CD4-positive, alpha-beta memory T cell (primary cell): ENCODE measurements at regions not wholly inside any gene's neighbourhood (a gene's known extent, or its start where the extent isn't known, plus 50 kb on each side); places are given as distances from the start of the nearest gene placed in this dataset.

Experiments used
- CTCF ChIA-PET: fragments of 350-600 bp; sonication (Branson Sonifier 250); formaldehyde crosslinking; loops from one replicate; lab custom pipeline; 2021; ENCODE audit warnings: inconsistent platforms; ENCODE audit not compliant: partially characterized antibody; lab: Charles Lee
- POLR2A ChIA-PET: fragments of 350-600 bp; sonication (Branson Sonifier 250); formaldehyde crosslinking; loops from one replicate; lab custom pipeline; 2021; ENCODE audit not compliant: partially characterized antibody; lab: Charles Lee
- DNase-seq, 5 donors: peaks; one replicate each; pipeline versions ENCODE4 v3.0.0 to v3.0.0-alpha.2; 2020 to 2022; ENCODE audit warnings: mixed read lengths in 1 of 5
- H3K27ac ChIP-seq: one replicate; pipeline ENCODE4 v1.7.0; 2013; ENCODE audit warnings: low read depth, low read length
- H3K27me3 ChIP-seq: 2 replicates; pipeline ENCODE4 v1.7.0; 2013; ENCODE audit warnings: mild to moderate bottlenecking, low read length, moderate library complexity; ENCODE audit not compliant: insufficient read depth
- H3K36me3 ChIP-seq: 2 replicates; pipeline ENCODE4 v1.7.0; 2013; ENCODE audit warnings: mild to moderate bottlenecking, low read length, moderate library complexity; ENCODE audit not compliant: insufficient read depth
- H3K4me1 ChIP-seq: 2 replicates; pipeline ENCODE4 v1.7.0; 2013; ENCODE audit warnings: mild to moderate bottlenecking, low read length, moderate library complexity; ENCODE audit not compliant: insufficient read depth
- H3K4me3 ChIP-seq, 2 donors: one replicate each; pipeline ENCODE4 v1.7.0; 2013; ENCODE audit warnings: low read length in 2 of 2, mild to moderate bottlenecking in 1 of 2
- H3K9me3 ChIP-seq, 2 donors: one replicate each; pipeline ENCODE4 v1.7.0; 2013; ENCODE audit warnings: low read length in 2 of 2, control low read depth in 1 of 2; ENCODE audit not compliant: control insufficient read depth in 1 of 2
- H3K27ac Mint-ChIP-seq, 7 donors: one replicate each; pipeline ENCODE4 v1.8.0; 2020 to 2021; ENCODE audit warnings: mixed read lengths in 7 of 7, mild to moderate bottlenecking in 6 of 7, inconsistent platforms in 3 of 7, moderate library complexity in 3 of 7
- H3K27me3 Mint-ChIP-seq, 2 donors: one replicate each; pipeline ENCODE4 v1.8.0; 2020 to 2021; ENCODE audit warnings: mixed read lengths in 2 of 2
- H3K36me3 Mint-ChIP-seq, 2 donors: one replicate each; pipeline ENCODE4 v1.8.0; 2020 to 2021; ENCODE audit warnings: mixed read lengths in 2 of 2, inconsistent platforms in 1 of 2, mild to moderate bottlenecking in 1 of 2
- H3K4me1 Mint-ChIP-seq, 4 donors: one replicate each; pipeline ENCODE4 v1.8.0; 2020 to 2021; ENCODE audit warnings: mixed read lengths in 4 of 4, mild to moderate bottlenecking in 1 of 4
- H3K4me3 Mint-ChIP-seq, 8 donors: one replicate each; pipeline ENCODE4 v1.8.0; 2020 to 2021; ENCODE audit warnings: mixed read lengths in 8 of 8, mild to moderate bottlenecking in 7 of 8, moderate library complexity in 6 of 8, inconsistent platforms in 3 of 8
- H3K9me3 Mint-ChIP-seq, 8 donors: one replicate each; pipeline ENCODE4 v1.8.0; 2020 to 2021; ENCODE audit warnings: mixed read lengths in 8 of 8, mild to moderate bottlenecking in 5 of 8, inconsistent platforms in 3 of 8, moderate library complexity in 1 of 8
- intact Hi-C: fragments of 100-400 bp; cut with micrococcal nuclease; formaldehyde crosslinking; loops from one replicate; pipeline ENCODE4 v1.15.1; 2023

DNA sequence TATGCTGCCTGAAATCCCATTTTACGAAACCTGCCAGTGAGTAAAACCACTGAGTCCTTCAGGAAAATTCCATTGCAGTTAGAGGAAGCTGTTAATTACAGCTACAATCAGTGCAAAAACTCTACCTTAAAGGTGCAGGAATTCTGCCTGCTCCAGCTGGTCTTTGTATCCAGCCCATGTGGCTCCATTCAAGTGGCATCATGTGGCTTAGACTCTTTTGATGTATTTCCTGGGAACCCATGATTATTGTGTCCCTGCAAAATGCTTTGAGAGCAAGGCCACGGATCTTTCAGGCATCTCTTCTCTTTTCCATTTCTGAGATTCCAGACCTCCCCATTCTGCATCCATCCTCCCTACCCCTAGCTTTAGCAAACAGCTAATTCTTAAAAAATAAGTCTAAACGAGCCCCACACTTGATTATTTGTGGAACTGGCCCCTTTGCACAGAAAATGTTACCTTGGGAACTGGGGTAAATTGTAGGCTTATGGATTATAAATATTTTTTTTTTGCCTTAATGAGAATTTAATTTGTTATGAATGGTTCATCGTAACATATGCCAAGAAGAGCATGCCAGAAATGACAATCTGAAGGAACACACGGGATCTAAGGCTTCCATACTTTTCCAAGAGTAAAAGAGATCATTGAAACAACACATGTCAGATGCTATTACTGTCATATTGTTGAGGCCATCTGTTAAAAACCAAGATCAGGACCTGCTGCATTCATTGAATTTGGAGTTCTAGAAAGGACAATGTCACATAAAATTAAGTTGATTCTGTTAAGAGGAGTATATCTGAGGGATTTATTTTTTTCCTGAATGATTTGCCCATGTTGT lies 144.6 kb downstream of the TPH2 start:
- intact Hi-C loops: no loop called here
- Mint-ChIP-seq H3K36me3 (no peaks in the 10 kb centered on the region), H3K27me3 (peaks cover 0 to 4% of the 10 kb centered on the region in 2 donors), H3K4me3 (no peak overlapping the region), H3K27ac (no peak overlapping the region), H3K9me3 (peaks cover 0 to 3% (median 0%) of the 10 kb centered on the region in 8 donors), H3K4me1 (no peaks in the 10 kb centered on the region)
- Histone ChIP-seq H3K36me3 (no peaks in the 10 kb centered on the region), H3K27me3 (no peaks in the 10 kb centered on the region), H3K9me3 (no peaks in the 10 kb centered on the region), H3K4me1 (no peaks in the 10 kb centered on the region), H3K4me3 (no peak overlapping the region), H3K27ac (no peak overlapping the region)
- CTCF ChIA-PET: no interaction called here
- POLR2A ChIA-PET: no interaction called here
- no peak for DNase-seq

DNA sequence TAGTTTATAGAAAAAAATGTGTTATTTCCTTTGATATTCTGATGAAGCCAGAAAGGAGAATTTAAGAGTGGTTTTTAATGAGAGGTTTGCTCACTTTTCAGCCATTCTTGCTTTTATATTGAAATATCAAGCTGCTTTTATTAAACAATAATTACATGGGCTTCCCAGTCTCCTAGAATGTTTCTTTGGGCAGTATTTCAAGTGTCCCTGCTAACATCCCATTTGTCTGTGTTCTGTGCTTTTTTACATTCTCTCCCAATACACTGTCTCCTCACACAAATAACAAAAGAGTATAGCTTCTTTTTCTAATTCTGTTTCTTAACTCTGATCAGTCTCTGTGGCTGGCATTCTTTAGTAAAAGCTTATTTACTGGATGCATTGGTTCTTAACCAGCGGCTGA lies 145.4 kb downstream of the TPH2 start:
- Mint-ChIP-seq H3K27ac (no peak overlapping the region), H3K4me1 (no peaks in the 10 kb centered on the region), H3K36me3 (no peaks in the 10 kb centered on the region), H3K4me3 (no peak overlapping the region), H3K9me3 (peaks cover 0 to 3% (median 0%) of the 10 kb centered on the region in 8 donors), H3K27me3 (peaks cover 0 to 4% of the 10 kb centered on the region in 2 donors)
- H3K4me1 ChIP-seq: no peaks in the 10 kb centered on the region
- no peak for DNase-seq
- H3K9me3 ChIP-seq: no peaks in the 10 kb centered on the region
- ChIA-PET CTCF (no interaction called here), POLR2A (no interaction called here)
- H3K27me3 ChIP-seq: no peaks in the 10 kb centered on the region
- intact Hi-C loops: no loop called here
- no peaks in the 10 kb centered on the region for H3K36me3 ChIP-seq
- H3K4me3 ChIP-seq: no peak overlapping the region
- no peak overlapping the region for H3K27ac ChIP-seq

DNA sequence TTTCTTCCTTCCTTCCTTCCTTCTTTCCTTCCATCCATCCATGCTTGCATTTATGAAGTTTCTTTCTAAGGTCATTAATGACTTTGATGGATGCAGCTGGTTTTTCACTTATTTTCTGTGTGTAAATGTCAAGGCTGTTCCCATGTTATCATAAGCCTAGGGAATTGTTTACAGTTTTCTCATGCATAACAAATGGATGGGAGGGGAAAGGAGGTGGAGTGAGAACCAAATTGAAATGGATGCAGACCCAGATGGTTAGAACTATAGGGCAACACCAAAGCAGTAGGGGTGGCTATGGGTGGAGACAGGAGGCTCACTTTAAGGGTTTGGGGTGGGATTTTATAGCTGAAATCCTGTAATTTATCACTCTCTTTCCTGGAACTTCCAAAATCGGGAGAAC lies 146.2 kb downstream of the TPH2 start:
- no peak overlapping the region for H3K27ac Mint-ChIP-seq
- H3K9me3 ChIP-seq: no peaks in the 10 kb centered on the region
- POLR2A ChIA-PET: no interaction called here
- CTCF ChIA-PET: no interaction called here
- H3K4me1 ChIP-seq: no peaks in the 10 kb centered on the region
- no peak overlapping the region for H3K4me3 ChIP-seq
- no peak overlapping the region for H3K4me3 Mint-ChIP-seq
- no peaks in the 10 kb centered on the region for H3K9me3 Mint-ChIP-seq
- H3K27me3 Mint-ChIP-seq: peaks cover 0 to 4% of the 10 kb centered on the region in 2 donors
- DNase-seq: no peak
- intact Hi-C loops: no loop called here
- no peak overlapping the region for H3K27ac ChIP-seq
- no peaks in the 10 kb centered on the region for H3K27me3 ChIP-seq
- no peaks in the 10 kb centered on the region for H3K4me1 Mint-ChIP-seq
- no peaks in the 10 kb centered on the region for H3K36me3 ChIP-seq
- no peaks in the 10 kb centered on the region for H3K36me3 Mint-ChIP-seq

DNA sequence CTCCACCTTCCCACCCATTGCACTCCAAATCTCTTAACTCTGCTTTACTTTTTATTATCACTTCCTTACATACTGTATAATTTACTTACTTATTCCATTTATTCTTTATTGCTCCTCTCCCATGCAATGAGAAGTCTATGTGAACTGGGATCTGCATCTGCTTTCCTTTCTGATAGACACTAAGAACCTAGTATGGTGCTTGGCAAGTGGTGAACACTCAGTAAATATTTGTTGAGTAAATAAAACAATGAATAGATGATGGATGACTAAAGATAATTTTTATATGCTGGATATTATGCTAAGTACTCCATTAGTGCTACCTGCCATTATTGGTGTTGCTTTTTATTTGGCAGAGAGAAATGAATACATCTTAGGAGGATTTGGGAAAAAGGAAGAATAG lies 151.0 kb downstream of the TPH2 start:
- H3K36me3 ChIP-seq: no peaks in the 10 kb centered on the region
- no peak overlapping the region for H3K4me3 ChIP-seq
- no peaks in the 10 kb centered on the region for H3K9me3 ChIP-seq
- no peaks in the 10 kb centered on the region for H3K27me3 ChIP-seq
- H3K4me1 Mint-ChIP-seq: no peaks in the 10 kb centered on the region
- H3K27me3 Mint-ChIP-seq: no peaks in the 10 kb centered on the region
- intact Hi-C loops: no loop called here
- CTCF ChIA-PET: no interaction called here
- no peak for DNase-seq
- H3K9me3 Mint-ChIP-seq: peaks cover 2 to 13% (median 8%) of the 10 kb centered on the region in 8 donors
- POLR2A ChIA-PET: no interaction called here
- no peaks in the 10 kb centered on the region for H3K36me3 Mint-ChIP-seq
- H3K27ac Mint-ChIP-seq: no peak overlapping the region
- no peak overlapping the region for H3K4me3 Mint-ChIP-seq
- no peak overlapping the region for H3K27ac ChIP-seq
- H3K4me1 ChIP-seq: no peaks in the 10 kb centered on the region

DNA sequence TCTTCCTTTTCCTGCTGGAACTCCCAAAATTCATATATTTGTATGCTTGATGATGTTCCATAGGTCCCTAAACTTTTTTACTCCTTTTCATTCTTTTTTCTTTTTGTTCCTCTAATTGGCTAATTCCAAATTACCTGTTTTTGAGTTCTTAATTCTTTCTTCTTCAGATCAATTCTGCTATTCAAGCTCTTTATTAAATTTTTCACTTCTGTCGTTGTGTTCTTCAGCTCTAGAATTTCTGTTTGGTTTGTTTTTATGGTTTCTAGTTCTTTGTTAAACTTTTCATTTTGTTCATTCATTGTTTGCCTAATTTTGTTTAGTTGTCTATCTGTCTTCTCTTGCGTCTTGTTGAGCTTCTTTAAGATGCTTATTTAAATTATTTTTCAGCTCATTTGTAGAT lies 154.8 kb downstream of the TPH2 start:
- Histone ChIP-seq H3K27me3 (no peaks in the 10 kb centered on the region), H3K4me1 (no peaks in the 10 kb centered on the region), H3K27ac (no peak overlapping the region), H3K36me3 (no peaks in the 10 kb centered on the region), H3K4me3 (no peak overlapping the region), H3K9me3 (no peaks in the 10 kb centered on the region)
- Mint-ChIP-seq H3K36me3 (no peaks in the 10 kb centered on the region), H3K9me3 (peaks cover 2 to 22% (median 11%) of the 10 kb centered on the region in 8 donors), H3K4me1 (no peaks in the 10 kb centered on the region), H3K4me3 (no peak overlapping the region), H3K27ac (no peak overlapping the region), H3K27me3 (peaks cover 0 to 1% of the 10 kb centered on the region in 2 donors)
- intact Hi-C loops: no loop called here
- no peak for DNase-seq
- POLR2A ChIA-PET: no interaction called here
- CTCF ChIA-PET: no interaction called here

DNA sequence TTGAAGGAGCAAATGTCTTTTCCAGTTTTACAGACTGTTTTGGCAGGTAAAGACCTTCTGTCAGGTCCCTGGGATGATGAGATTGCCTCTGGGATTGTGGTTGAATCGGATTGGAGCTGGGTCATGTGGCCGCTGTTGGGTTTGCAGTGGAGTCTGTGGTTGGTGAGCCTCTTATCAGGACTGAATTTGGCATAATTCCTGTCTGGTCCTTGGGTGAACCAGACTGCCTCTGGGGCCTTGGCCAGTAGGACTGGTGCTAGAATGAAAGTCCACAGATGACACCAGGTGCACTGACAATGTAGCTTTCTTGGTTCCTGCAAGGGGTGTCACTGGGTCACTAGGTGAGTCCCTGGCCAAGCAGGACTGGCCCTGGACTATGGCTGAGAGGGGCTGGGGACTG lies 155.3 kb downstream of the TPH2 start:
- Mint-ChIP-seq H3K27ac (no peak overlapping the region), H3K4me3 (no peak overlapping the region), H3K9me3 (peaks cover 2 to 22% (median 11%) of the 10 kb centered on the region in 8 donors), H3K27me3 (peaks cover 0 to 1% of the 10 kb centered on the region in 2 donors), H3K4me1 (no peaks in the 10 kb centered on the region), H3K36me3 (no peaks in the 10 kb centered on the region)
- DNase-seq: no peak
- intact Hi-C loops: no loop called here
- Histone ChIP-seq H3K4me1 (no peaks in the 10 kb centered on the region), H3K9me3 (no peaks in the 10 kb centered on the region), H3K4me3 (no peak overlapping the region), H3K27me3 (no peaks in the 10 kb centered on the region), H3K36me3 (no peaks in the 10 kb centered on the region), H3K27ac (no peak overlapping the region)
- POLR2A ChIA-PET: no interaction called here
- CTCF ChIA-PET: no interaction called here

DNA sequence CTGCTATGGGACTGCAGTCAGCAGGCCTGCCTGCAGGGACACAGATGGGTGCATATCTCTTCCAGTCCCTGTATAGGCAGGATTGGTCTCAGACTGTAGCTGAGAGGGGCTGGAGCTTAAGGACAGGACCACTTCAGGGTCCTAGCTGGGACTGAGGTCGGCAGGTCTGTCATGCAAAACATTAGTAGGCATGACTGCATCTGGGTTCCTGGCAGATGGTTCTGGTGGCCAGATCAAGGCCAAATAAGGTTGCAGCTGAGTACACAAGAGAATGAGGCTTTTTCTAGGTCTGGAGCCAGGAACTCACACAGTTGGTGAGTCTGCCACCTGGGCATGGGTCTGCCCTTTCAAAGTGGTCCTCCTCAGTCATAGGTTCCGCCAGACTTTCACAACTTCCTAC lies 155.8 kb downstream of the TPH2 start:
- H3K4me1 Mint-ChIP-seq: no peaks in the 10 kb centered on the region
- H3K27ac Mint-ChIP-seq: no peak overlapping the region
- H3K27ac ChIP-seq: no peak overlapping the region

More for the DNA sequence above, 155.8 kb downstream of the TPH2 start:
- H3K4me3 ChIP-seq: no peak overlapping the region
- intact Hi-C loops: no loop called here
- ChIA-PET POLR2A (no interaction called here), CTCF (no interaction called here)
- Mint-ChIP-seq H3K27me3 (peaks cover 0 to 1% of the 10 kb centered on the region in 2 donors), H3K9me3 (peaks cover 2 to 22% (median 11%) of the 10 kb centered on the region in 8 donors), H3K4me3 (no peak overlapping the region), H3K36me3 (no peaks in the 10 kb centered on the region)
- DNase-seq: no peak
- no peaks in the 10 kb centered on the region for H3K9me3 ChIP-seq
- H3K27me3 ChIP-seq: no peaks in the 10 kb centered on the region
- no peaks in the 10 kb centered on the region for H3K4me1 ChIP-seq
- no peaks in the 10 kb centered on the region for H3K36me3 ChIP-seq
